IPS-18c (cell line): ENCODE measurements at regions not wholly inside any gene's neighbourhood (a gene's known extent, or its start where the extent isn't known, plus 50 kb on each side); places are given as distances from the start of the nearest gene placed in this dataset.

ENCODE experiments used
- H3K4me3 ChIP-seq: 2 replicates; pipeline ENCODE4 v1.7.0; 2013; ENCODE audit warnings: low read depth, mild to moderate bottlenecking, low read length, moderate library complexity; ENCODE audit not compliant: insufficient read depth
- H3K9me3 ChIP-seq: one replicate; pipeline ENCODE4 v1.6.1; 2013; ENCODE audit warnings: mild to moderate bottlenecking, low read length, moderate library complexity; ENCODE audit not compliant: control insufficient read depth, insufficient read depth

DNA sequence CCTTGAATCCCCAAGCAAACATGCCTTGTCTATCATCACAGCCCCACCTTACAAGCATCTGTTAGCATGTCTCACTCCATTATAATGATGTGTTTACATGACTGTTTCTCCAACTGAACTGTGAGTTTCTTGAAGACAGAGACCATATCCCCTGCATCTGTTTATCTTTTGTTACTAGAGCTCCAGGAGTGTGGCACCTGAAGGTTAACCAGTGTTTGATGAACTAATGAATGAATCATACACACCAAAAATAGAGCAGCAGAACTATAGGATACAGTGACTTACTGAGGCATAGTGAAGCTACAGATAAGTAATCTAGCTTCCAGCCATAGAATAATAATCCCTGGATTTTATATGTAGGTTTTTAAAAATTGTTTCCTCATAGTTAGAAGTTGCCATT, 331.0 kb downstream of the PCDH7 start:
- Histone ChIP-seq H3K9me3 (no peaks in the 10 kb centered on the region), H3K4me3 (no peak overlapping the region)

DNA sequence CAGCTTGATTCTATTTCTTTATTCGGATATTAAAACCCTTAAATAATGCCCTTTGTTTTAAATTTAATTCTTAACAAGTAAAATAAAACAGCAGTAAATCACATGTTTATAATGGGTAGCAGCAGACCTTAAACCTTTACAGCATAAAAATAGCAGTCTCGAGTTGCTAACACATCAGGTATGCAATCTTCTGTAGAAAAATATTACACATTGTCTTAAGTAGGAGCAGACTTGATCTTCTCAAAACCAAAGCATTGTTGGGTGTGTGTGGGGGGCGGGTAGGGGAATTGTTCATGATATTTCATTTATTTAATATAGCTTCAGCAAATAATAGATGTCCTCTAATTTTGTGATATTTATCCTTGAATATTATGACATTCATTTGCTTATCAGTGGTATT, 331.4 kb downstream of the PCDH7 start:
- no peak overlapping the region for H3K4me3 ChIP-seq
- no peaks in the 10 kb centered on the region for H3K9me3 ChIP-seq

DNA sequence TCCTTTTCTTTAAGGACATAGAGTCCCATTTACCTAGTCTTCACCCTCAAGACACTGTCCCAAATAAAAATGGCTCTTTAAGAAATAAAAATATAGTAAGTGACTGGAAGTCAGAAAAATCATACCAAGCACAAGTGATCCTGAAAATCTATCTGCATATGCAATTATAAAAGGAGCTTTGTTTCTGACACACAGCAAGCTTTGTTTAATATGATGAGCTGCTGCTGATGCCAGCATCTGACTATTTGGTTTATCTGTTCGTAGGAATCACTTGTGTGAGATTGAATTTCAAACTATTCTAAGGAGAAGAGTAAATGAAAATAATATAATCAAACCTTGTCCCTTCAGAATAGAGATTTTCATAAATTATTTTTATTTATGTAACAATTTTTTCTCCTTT, 332.4 kb downstream of the PCDH7 start:
- Histone ChIP-seq H3K9me3 (no peaks in the 10 kb centered on the region), H3K4me3 (no peak overlapping the region)

DNA sequence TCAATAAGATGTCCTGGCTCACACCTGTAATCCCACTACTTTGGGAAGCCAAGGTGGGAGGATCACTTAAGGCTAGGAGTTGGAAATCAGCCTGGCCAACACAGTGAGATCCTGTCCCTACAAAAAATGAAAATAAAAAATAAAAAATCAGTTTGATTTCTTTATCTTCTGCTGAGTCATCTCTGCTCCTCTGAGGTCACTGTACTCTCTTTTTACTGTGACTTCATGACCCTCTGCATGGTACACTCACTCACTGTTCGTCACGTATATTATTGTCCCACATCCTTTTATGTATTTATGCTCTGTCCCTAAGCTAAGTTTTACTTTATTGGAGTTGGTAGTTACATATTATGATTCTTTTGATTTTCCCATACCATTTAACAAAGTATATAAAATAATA, 333.3 kb downstream of the PCDH7 start:
- Histone ChIP-seq H3K9me3 (no peaks in the 10 kb centered on the region), H3K4me3 (no peak overlapping the region)

DNA sequence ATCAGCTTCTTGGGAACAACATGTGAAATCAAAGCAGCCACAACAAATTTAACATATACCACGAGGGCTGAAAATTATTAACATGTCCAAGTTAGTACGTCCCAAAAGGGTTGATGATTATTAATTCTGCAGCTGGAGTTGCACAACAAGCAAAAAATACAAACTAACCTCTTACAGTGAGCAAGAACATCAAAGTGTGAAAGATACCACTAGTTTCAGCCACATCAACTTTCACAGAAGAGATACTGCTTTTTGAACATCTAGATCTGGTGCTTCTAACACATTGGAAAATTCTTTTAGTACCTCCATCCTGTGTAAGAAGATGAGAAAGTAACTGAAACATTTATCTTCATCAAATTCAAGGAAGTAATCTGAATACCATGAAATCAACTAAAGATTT, 334.1 kb downstream of the PCDH7 start:
- Histone ChIP-seq H3K9me3 (no peaks in the 10 kb centered on the region), H3K4me3 (no peak overlapping the region)

DNA sequence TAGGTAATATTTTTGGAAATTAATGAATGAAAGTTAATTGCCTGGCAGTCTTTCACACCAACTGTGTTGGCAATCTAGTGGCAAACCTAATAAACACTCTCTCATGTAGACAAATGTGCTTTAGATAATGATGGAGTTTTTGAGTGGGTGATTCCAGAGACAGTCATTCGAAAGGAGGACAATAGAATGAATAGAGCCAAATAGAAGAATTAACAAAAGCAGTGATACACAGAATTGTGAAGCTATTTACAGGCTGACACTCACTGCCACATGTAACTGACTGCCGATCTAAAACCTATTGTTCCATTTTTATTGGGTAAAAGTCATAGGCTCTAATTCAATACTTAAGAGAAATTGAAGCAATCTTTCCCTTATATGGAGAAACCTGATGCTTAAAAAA, 338.5 kb downstream of the PCDH7 start:
- no peaks in the 10 kb centered on the region for H3K9me3 ChIP-seq
- H3K4me3 ChIP-seq = no peak overlapping the region

DNA sequence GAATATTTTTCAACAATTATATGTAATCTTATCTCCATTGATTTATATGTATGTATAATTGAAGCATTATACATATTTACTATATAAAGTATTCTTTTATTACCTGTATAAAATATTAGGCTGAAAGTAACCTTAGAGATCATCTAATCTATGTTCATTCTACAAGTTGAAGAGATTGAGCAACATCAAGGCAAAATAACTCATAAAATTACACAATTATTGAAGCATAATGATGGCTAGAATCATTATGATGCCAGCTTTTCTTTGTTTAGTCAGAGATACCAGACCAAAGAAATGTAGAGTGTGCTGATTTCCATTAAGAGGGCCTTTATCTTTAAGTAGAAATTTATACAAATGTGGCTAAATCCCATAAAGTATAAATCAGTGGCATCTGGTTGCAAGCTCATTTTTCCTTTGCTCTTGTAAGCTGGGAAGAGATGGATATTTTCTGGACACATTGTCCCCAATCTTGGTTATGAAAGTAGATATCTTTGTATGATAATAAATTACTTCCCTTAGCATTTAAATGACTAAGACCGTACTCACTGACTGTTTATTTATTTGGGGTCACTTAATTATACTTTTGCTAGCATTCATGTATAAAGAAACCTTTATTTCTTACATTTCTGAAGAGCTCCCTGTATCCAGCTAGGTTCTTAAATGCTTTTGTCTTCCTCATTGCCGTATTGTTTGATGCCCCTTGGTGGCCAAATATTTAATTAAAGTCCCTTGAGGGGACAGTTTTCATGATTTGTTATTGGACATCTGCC, 339.8 kb downstream of the PCDH7 start:
- Histone ChIP-seq H3K9me3 (no peaks in the 10 kb centered on the region), H3K4me3 (no peak overlapping the region)

DNA sequence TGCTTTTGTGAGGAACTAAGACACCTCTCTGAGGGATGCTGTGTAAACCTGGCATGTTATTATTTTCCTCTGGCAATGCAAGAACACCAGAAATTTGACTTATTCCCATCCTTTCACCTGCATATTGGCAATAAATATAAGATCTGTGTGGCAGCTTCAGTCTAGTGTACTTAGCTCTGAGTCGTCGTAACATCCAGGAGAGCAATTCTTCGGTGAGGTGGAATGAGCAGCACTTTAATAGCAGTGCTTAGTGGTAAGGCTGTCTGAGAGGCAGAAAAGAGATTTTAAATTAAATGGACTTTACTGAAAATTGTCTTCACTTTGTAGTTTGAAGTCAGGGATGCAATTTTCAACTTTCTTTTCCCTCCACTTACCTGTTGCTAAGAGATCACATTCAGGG, 344.9 kb downstream of the PCDH7 start:
- Histone ChIP-seq H3K4me3 (no peak overlapping the region), H3K9me3 (no peaks in the 10 kb centered on the region)

DNA sequence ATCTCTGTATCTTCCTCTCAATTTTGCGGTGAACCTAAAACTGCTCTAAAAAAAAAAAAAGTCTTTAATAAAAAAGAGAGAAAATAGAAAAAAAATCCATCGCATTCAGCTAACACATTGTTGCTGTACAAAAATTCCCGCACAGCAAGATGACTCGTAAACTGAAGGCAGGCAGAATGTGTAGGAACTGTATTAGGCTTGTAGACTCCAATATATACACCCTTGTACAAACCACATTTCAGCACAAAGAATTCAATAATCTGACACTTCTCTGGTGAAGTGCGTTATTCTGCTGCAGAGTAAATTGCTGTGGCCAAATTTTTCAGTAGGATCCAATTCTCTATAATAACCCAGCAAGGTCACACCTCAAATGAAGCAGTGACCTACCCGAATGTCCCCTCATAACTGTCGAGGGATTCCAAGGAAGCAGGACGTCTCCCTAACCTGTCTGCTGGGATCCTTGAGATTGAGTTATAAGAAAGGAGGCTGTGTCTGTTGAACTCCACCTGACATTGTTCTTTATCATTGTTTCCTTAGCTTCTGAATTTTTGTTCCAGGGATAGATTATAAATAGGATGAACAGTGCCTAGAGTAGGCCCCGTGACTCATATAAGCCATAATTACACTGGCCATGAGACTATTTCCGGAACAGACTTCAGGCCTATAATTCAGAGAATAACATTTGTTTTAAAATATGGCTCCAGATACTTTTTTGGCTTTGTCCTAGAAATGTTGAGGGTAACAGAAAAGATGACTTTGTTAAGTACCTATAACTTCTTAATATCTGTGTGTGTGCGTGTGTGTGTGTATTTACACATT, 348.3 kb downstream of the PCDH7 start:
- no peaks in the 10 kb centered on the region for H3K9me3 ChIP-seq
- no peak overlapping the region for H3K4me3 ChIP-seq

DNA sequence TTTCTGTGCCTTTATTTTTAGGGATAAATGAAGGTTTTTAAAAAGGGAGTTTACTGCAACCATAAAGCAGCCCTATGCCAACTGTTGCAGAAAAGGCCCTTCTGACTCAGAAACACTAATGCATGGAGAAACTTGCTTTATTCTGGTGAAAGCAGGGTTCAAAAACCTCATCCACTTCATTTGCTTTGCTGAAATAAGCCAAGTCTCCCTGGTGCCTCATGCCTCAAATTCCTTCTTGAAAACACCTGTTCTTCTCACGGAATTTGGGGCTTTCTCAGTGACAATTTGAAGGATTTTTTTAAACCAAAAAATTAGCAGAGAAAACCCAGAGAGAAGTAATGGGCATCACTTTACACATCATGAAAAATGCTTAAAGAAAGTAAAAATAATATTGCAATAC, 349.0 kb downstream of the PCDH7 start:
- Histone ChIP-seq H3K4me3 (no peak overlapping the region), H3K9me3 (no peaks in the 10 kb centered on the region)

DNA sequence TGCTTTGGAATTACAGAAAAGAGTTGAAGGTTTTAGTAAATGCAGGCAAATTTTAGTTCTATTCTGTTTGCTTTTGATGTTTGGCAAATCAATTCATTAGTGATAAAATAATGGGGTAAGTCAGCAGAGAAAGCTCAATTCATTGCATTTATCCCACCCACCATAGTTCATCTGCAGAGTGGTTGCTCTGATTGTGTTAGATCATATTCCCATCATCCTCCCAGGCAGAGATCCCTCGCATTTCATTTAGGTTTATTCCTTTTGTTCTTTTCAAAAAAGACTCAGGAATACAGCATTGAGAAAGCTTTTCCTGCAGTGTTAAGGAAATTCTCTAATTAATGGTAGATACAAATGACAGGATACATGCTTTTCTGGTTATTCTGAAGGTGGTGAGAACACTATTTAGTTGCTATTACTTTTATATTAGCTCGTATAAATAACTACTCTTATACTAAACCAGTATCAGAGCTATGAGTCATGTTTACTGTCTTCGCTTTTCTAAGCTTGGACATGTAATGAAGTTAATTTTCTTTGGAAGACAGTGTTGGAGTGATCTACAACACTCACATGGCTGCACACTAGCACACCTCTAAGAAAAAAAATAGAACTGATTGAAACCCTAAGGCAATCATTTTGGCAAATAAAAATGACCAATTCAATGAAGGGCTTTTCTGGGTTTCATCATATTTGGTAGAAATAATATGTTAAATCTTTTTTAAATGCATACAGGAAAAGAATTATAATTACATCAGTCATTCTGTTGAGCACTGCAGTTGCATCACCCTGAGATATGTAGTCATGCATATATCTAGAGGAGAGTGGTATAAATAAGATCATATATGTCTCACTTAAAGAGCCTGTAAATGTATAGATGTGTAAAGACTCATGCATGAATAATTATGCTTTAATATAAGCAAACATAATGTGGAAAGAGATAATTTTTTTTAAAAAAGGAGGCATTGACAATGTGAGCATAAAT, 351.6 kb downstream of the PCDH7 start:
- H3K4me3 ChIP-seq = no peak overlapping the region
- no peaks in the 10 kb centered on the region for H3K9me3 ChIP-seq

DNA sequence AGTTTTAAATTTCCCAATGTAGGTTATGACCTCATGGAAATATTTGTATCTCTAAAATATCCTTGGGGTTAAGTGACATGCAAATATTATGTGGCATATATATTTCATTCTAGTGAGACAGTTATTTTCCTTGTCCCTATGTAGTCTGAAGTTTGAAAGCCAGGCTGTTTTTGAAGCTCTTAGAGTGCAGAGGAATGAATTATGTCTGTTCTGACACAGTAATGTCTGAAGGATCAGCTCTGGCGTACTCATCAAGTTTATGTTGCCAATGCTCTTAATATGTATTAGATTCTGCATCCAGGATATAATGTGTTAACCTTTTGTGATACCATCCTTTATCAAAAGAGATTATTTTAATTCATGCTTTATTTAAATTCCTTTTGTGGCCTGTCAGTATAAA, 355.8 kb downstream of the PCDH7 start:
- no peak overlapping the region for H3K4me3 ChIP-seq

DNA sequence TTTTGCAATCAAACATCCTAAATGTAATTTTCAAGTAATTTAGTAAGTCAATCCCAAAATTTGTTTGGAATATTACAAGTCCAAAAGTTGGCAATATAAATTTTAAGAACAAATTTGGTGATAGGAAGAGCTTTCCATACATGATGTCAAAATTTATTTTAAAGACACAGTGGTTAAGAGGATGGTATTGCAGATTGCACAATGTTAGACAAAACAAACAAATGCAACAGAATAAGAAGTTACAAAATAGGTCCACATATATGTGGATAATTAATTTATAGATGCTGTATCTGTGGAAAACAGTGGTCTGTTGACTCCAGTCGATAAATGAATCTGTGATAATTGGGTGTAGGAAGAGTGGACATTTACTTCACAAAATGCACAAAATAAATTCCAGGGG, 358.5 kb downstream of the PCDH7 start:
- no peaks in the 10 kb centered on the region for H3K9me3 ChIP-seq
- no peak overlapping the region for H3K4me3 ChIP-seq

More for the DNA sequence above, 355.8 kb downstream of the PCDH7 start:
- H3K9me3 ChIP-seq = no peaks in the 10 kb centered on the region

DNA sequence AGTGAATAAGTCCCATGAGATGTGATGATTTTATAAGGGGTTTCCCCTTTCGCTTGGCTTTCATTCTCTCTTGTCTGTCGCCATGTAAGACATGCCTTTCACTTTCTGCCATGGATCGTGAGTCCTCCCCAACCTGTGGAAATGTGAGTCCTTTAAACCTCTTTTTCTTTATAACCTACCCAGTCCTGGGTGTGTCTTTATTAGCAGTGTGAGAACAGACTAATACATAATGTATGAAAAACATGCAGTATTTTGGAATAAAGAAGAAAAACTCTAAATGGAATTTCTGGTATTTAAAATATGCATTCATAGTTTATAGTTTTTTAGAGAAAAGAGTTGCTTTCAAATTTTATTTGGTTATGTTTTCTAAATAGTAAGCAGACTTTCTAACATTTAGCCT, 360.7 kb downstream of the PCDH7 start:
- no peaks in the 10 kb centered on the region for H3K9me3 ChIP-seq

DNA sequence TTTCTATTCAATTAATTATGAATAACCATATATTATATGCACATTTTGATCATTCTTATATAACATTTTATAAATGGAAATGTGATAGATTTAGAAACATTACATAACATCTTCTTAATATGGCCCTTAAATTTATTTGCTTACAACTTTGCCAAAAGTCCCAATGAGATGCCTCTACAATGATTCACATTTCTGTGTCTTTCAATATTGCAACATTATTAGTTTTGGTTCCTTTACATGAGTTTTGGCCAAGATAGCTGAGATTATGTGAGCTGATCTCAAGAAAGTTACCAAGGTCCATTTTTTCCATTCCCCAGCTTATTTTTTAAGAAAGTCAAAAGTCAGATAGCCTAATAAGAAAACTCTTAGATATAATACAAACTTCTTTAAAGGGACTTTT, 361.2 kb downstream of the PCDH7 start:
- H3K9me3 ChIP-seq = no peaks in the 10 kb centered on the region
- no peak overlapping the region for H3K4me3 ChIP-seq

More for the DNA sequence above, 360.7 kb downstream of the PCDH7 start:
- H3K4me3 ChIP-seq = no peak overlapping the region

DNA sequence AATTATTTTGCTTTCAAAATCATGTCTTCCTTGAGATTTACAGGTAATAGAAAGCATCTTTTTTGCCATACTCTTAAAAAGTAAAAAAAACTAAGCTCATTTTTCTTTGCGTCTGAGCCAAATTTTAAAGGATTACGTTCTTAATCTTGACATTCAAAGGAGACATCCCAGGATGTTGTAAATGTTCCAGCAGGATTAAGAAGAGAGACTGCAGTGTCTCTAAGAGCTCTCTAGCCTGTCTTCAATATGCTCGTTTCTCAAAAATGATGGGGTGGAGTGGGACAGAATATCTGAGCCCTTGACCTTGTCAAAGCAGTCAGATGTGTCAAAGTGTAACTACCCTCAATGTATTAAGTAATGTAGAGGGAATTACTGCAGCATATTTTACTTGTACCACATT, 363.3 kb downstream of the PCDH7 start:
- no peaks in the 10 kb centered on the region for H3K9me3 ChIP-seq
- H3K4me3 ChIP-seq = no peak overlapping the region

DNA sequence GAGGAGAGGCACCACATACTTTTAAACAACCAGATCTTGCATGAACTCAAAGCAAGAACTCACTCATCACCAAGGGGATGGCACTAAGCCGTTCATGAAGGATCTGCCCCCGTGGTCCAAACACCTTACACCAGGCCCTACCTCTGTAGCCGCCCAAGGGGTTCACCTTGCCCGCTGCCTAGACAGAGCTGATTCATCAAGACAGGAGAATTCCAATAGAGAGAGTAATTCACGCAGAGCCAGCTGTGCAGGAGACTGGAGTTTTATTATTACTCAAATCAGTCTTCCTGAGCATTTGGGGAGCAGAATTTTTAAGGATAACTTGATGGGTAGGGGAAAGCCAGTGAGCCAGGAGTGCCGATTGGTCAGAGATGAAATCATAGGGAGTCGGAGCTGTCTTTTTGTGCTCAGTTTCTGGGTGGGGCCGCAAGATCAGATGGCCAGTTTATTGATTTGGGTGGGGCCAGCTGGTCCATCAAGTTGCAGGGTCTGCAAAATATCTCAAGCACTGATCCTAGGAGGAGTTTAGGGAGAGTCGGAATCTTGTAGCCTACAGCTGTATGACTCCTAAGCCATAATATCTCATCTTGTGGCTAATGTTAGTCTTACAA, 364.7 kb downstream of the PCDH7 start:
- Histone ChIP-seq H3K4me3 (no peak overlapping the region), H3K9me3 (no peaks in the 10 kb centered on the region)
